Calu3 (cell line): ENCODE measurements at regions not wholly inside any gene's neighbourhood (a gene's known extent, or its start where the extent isn't known, plus 50 kb on each side); places are given as distances from the start of the nearest gene placed in this dataset.

Experiments used
- BruUV-seq: library from RNA; stranded (reverse); fragments of 400-500 nt; replicated peaks from 2 replicates; lab custom pipeline; 2021; lab: Mats Ljungman, UMichigan
- CTCF ChIA-PET: fragments of 300-600 bp; sonication (Branson Sonifier 250); formaldehyde crosslinking; loops from one replicate; lab custom pipeline; 2022; ENCODE audit warnings: antibody characterized with exemption; lab: Charles Lee
- DNase-seq: peaks from one replicate; pipeline ENCODE4 v3.0.0; 2022
- H3K27ac Mint-ChIP-seq: one replicate; pipeline ENCODE4 v1.8.0; 2022; ENCODE audit warnings: mixed read lengths; ENCODE audit not compliant: unreplicated experiment
- H3K27me3 Mint-ChIP-seq: one replicate; pipeline ENCODE4 v1.8.0; 2022; ENCODE audit warnings: mixed read lengths; ENCODE audit not compliant: unreplicated experiment
- H3K36me3 Mint-ChIP-seq: one replicate; pipeline ENCODE4 v1.8.0; 2022; ENCODE audit warnings: mild to moderate bottlenecking, moderate library complexity, mixed read lengths; ENCODE audit not compliant: insufficient read depth, unreplicated experiment
- H3K4me1 Mint-ChIP-seq: one replicate; pipeline ENCODE4 v1.8.0; 2022; ENCODE audit warnings: mild to moderate bottlenecking, low read depth, mixed read lengths; ENCODE audit not compliant: unreplicated experiment
- H3K4me3 Mint-ChIP-seq: one replicate; pipeline ENCODE4 v1.8.0; 2022; ENCODE audit warnings: mild to moderate bottlenecking, low read depth, moderate library complexity, mixed read lengths; ENCODE audit not compliant: unreplicated experiment
- H3K9me3 Mint-ChIP-seq: one replicate; pipeline ENCODE4 v1.8.0; 2022; ENCODE audit warnings: low read depth, mixed read lengths; ENCODE audit not compliant: unreplicated experiment
- intact Hi-C: fragments of 100-400 bp; cut with micrococcal nuclease; formaldehyde crosslinking; loops from one replicate; pipeline ENCODE4 v1.10.0; 2022; ENCODE audit not compliant: unreplicated experiment
- TF ChIP-seq, protein P1 (sequence below): fragments of 200-600 bp; IDR thresholded peaks from one replicate; pipeline ENCODE4 v1.8.0; 2022; ENCODE audit warnings: antibody characterized with exemption; ENCODE audit not compliant: unreplicated experiment

DNA sequence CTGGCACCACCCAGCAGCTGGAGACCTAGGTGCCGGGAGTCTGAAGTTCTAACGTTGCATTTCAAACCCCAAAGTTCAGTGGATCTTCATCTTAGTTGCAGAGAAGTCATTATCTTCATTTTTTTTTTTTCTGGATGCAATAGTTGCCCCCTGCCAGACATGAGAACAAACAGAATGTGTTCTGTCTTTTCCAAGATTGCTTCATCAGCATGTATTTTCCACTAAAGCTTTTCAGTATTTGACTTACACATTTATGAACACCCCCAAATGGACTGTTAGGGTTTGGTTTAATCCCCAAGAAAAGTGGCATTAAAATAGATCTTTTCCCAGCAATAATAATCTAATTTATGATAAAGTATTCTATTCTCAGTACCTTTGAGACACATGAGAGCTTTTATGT is 135.2 kb upstream of the OSMR start:
- H3K4me1 Mint-ChIP-seq, result no peaks in the 10 kb centered on the region
- no peak for DNase-seq
- CTCF ChIA-PET, result no interaction called here
- intact Hi-C loops, result no loop called here
- TF ChIP-seq, protein P1, sequence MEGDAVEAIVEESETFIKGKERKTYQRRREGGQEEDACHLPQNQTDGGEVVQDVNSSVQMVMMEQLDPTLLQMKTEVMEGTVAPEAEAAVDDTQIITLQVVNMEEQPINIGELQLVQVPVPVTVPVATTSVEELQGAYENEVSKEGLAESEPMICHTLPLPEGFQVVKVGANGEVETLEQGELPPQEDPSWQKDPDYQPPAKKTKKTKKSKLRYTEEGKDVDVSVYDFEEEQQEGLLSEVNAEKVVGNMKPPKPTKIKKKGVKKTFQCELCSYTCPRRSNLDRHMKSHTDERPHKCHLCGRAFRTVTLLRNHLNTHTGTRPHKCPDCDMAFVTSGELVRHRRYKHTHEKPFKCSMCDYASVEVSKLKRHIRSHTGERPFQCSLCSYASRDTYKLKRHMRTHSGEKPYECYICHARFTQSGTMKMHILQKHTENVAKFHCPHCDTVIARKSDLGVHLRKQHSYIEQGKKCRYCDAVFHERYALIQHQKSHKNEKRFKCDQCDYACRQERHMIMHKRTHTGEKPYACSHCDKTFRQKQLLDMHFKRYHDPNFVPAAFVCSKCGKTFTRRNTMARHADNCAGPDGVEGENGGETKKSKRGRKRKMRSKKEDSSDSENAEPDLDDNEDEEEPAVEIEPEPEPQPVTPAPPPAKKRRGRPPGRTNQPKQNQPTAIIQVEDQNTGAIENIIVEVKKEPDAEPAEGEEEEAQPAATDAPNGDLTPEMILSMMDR, result no peak
- no peaks in the 10 kb centered on the region for H3K36me3 Mint-ChIP-seq
- no peak overlapping the region for H3K4me3 Mint-ChIP-seq
- H3K27ac Mint-ChIP-seq, result no peak overlapping the region
- peaks cover 73% of the 10 kb centered on the region for H3K27me3 Mint-ChIP-seq
- H3K9me3 Mint-ChIP-seq, result no peaks in the 10 kb centered on the region
- no TSS peak for BruUV-seq

DNA sequence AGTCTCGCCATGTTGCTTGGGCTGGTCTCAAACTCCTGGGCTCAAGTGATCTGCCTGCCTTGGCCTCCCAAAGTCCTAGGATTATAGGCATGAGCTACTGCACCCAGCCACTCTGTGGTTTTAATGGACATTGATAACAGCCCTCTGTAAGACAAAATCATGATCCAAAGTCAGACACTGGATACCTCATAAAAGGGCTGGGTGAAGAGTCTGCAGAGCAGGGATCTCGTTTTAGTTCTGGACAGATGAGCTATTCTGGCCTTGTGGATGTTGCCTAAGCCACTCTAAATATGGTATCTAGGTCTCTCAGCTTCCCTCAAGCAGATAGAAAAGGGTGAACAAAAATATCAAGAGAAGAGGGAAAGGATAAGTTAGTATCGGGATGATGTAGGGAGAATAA is 133.4 kb upstream of the OSMR start:
- Mint-ChIP-seq H3K9me3 (no peaks in the 10 kb centered on the region), H3K4me1 (no peaks in the 10 kb centered on the region), H3K4me3 (no peak overlapping the region), H3K36me3 (no peaks in the 10 kb centered on the region), H3K27me3 (peaks cover 63% of the 10 kb centered on the region), H3K27ac (no peak overlapping the region)
- intact Hi-C loops, result no loop called here
- CTCF ChIA-PET, result interaction anchor here (1.2 kb wide), 1 partner anchor 271 kb away, joined by 4 read pairs; no protein-coding TSS in a partner anchor
- TF ChIP-seq, protein P1, result no peak
- no peak for DNase-seq
- no TSS peak for BruUV-seq

DNA sequence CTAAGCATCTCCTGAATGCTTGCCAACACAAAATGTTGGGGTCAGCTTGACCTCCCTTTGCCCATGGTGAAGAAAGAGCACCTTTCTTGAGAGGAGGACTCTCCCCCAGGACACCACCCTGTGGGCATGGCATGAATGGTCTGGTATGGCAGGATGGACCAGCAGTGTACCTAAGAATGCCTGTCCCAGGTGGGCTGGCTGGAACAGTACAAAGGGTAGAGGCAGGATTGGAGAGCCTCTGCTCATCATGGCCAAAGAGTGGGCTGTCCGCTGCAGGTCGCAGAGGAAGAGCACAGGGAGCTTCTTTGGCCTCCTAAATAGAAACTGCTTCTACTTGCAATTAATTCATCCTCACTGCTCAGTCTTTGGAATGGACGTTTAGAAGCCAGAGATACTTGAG is 131.6 kb upstream of the OSMR start:
- Mint-ChIP-seq H3K36me3 (no peaks in the 10 kb centered on the region), H3K4me1 (no peaks in the 10 kb centered on the region), H3K4me3 (no peak overlapping the region), H3K27me3 (peaks cover 55% of the 10 kb centered on the region), H3K9me3 (no peaks in the 10 kb centered on the region), H3K27ac (no peak overlapping the region)
- CTCF ChIA-PET, result no interaction called here
- TF ChIP-seq, protein P1, result no peak
- no peak for DNase-seq
- no TSS peak for BruUV-seq
- intact Hi-C loops, result no loop called here

DNA sequence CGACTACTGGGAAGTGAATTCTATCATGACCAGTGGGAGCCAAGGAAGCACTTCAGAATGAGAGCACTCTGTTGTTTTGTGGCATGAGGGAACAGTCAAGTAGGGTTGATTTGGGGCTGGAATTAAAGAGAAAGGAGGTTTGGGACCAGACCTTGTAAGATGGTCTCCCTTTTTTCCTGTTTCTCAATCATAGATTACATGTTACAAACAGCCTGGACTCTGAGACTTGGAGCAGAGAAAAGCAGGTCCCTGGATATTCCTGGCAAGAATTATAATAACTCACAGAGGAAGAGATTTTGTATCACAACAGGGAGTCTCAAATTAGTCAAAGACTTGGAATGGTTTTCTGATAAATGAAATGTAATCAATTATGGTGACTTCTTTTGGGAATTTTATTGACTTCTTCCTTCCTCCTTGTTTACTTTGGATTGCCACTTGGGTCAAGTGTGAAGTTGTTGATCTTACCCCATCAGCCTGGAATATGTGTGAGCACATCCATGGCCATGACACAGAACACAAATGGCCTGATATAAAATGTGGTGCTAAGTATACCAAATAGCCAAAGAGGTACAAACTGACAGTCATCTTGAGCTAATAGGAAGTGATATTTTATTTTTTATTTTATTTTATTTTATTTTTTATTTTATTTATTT is 131.0 kb upstream of the OSMR start:
- no peak for DNase-seq
- Mint-ChIP-seq H3K27ac (no peak overlapping the region), H3K9me3 (no peaks in the 10 kb centered on the region), H3K36me3 (no peaks in the 10 kb centered on the region), H3K27me3 (peaks cover 55% of the 10 kb centered on the region), H3K4me3 (no peak overlapping the region), H3K4me1 (no peaks in the 10 kb centered on the region)
- TF ChIP-seq, protein P1, result no peak
- intact Hi-C loops, result no loop called here
- no TSS peak for BruUV-seq
- CTCF ChIA-PET, result interaction anchor here (1.9 kb wide), 1 partner anchor 273 kb away, joined by 7 read pairs; no protein-coding TSS in a partner anchor
